Skeletal muscle cell (primary cell): ENCODE measurements at regions not wholly inside any gene's neighbourhood (a gene's known extent, or its start where the extent isn't known, plus 50 kb on each side); places are given as distances from the start of the nearest gene placed in this dataset.
"Not testable (repeated sequence)": the region's sequence is repeated elsewhere in the genome, so short reads cannot be mapped to it uniquely, and the experiment has no call there.

Experiments
- DNase-seq: peaks from one replicate; pipeline ENCODE4 v3.0.0-alpha.2; 2010; ENCODE audit warnings: low read depth
- H3K4me3 ChIP-seq: 2 replicates; pipeline ENCODE4 v1.5.1; 2011; ENCODE audit warnings: low read depth, mild to moderate bottlenecking, control low read depth, low read length, moderate library complexity

GRCh38 chr20:29687438-29687837 lies 1570.0 kb upstream of the DEFB115 start:
- DNase-seq: no peak
- H3K4me3 ChIP-seq: no peak overlapping the region

DNA sequence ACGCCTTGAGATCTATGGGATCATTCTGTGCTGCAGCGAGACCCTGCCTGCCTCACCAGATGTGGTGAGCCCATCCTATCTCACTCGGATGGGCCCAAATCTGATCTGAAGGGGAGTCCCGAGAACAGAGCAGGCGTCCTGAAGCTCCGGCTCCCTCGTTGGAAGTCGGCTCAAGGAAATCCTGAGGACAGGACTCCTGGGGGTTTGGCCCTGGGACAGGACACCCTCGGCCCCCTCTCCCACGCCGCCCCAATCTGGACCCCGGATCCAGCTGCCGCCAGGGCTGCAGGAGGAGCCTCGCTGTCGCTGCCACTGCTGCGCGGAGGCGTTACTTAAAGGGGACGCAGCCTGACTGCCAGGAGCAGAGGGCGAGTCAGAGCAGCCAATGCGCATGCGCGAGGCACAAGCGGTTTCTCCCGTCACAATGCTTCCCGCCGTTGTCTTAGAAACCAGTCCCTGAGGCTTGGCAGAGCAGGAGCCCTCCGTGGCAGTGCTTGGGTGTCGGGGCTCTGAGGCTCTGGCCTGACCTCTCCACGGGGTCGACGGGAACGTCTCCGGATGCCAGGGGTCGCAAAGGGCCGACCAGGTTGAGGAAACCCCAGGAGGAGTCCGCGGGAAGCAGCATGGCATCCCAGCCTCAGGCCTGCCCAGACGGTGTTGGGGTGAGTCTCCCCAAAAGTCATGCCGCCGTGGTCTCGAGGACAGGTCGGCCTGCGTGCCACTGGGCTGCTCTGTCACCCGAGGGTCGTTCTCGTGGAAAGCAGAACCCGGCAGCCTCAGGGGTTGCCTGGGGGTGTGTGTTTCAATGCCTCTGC lies 1567.8 kb upstream of the DEFB115 start:
- no peak overlapping the region for H3K4me3 ChIP-seq
- no peak for DNase-seq

- H3K4me3 ChIP-seq: no peak overlapping the region
- no peak for DNase-seq
Observed at GRCh38 chr20:29690274-29690673, 1567.2 kb upstream of the DEFB115 start.

DNA sequence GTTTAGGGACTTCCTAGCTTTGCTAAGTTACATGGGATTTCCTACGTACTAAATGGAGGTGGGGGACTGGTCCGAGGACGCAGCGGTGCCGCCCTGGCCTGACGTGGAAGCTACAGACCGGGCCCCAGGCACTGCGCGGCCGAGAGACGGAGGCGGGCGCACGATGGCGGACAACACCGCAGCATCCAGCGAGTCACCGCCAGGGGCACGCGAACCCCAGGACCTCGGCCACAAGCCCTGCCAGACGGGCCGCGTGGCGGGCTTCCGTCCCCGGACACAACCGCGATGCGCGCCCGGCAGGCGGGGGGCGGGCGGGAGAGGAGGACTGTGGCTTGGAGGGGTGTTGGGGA lies 1516.9 kb upstream of the DEFB115 start:
- H3K4me3 ChIP-seq: no peak overlapping the region
- no peak for DNase-seq

- no peak overlapping the region for H3K4me3 ChIP-seq
Observed at GRCh38 chr20:29740951-29741593, 1516.4 kb upstream of the DEFB115 start.

DNA sequence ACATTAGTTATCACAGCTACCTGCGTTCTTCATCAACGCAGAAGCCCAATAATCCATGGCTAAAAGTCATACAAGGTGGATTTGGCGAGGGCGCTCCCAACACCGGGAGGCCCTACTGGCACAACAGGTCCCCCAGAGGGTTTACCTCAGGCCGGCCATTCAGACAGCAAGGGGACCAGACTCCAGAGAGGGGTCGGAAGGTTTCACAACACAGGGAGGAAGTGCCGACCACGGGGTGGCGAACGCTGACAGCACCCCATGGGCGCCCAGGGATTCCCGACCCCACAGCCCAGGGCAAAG lies 1515.9 kb upstream of the DEFB115 start:
- no peak for DNase-seq
- H3K4me3 ChIP-seq: no peak overlapping the region

More at GRCh38 chr20:29740951-29741593, 1516.4 kb upstream of the DEFB115 start:
- no peak for DNase-seq

DNA sequence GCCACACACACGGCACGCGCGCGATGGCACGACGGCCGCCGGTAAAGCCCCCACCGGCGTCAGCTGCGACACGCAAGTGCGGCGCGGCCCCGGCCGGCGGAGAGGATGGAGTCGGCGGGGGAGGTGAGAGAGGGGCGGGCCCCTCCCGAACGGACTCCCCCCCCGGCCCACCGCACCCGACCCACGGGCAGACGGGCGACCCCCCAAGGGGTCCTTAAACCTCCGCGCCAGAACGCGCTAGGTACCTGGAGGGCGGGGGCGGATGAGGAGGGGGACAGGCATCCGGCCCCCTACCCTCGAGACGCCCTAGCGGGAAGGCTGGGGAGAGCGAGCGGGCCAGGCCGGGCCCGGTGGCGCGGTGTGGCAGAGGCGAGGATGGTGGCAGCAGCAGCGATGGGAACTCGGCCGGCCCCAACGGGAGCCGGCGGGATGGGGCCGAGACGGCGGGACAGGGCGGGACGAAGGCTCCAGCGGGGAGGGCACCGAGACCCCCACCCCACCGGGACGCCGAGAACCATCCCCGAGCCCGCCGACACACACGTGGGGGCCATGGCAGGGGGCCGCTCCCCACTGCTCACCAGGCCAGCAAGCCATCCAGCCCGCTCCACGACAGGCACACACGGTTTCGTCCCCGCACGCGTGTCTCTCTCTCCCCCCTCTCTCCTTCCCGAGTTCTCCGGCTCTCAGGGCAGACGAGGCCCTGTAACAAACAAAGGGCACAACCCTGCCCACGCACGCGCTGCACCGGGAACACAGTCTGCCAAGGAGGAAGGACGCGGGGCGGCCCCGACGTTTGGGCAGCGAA lies 1515.4 kb upstream of the DEFB115 start:
- DNase-seq: no peak
- no peak overlapping the region for H3K4me3 ChIP-seq

DNA sequence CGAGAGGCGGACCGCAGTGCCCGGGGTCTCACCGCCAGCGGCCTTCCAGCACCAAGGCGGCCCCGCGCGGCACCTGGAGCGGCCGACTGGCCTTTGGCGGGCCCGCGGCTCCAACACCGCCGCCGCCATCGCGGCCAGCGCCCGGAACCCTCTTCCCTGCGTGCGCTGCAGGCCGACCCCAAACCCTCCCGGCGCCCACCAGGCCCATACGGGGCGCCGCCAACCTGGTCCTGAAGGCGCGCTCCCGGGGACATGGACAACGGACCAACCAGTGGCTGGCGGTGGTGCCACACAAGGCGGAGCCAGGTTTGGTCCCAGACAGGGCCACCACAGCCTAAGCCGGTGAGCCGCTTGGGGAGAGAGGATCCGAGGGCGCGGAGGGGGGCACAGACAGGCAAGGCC lies 1514.8 kb upstream of the DEFB115 start:
- no peak for DNase-seq
- H3K4me3 ChIP-seq: no peak overlapping the region

DNA sequence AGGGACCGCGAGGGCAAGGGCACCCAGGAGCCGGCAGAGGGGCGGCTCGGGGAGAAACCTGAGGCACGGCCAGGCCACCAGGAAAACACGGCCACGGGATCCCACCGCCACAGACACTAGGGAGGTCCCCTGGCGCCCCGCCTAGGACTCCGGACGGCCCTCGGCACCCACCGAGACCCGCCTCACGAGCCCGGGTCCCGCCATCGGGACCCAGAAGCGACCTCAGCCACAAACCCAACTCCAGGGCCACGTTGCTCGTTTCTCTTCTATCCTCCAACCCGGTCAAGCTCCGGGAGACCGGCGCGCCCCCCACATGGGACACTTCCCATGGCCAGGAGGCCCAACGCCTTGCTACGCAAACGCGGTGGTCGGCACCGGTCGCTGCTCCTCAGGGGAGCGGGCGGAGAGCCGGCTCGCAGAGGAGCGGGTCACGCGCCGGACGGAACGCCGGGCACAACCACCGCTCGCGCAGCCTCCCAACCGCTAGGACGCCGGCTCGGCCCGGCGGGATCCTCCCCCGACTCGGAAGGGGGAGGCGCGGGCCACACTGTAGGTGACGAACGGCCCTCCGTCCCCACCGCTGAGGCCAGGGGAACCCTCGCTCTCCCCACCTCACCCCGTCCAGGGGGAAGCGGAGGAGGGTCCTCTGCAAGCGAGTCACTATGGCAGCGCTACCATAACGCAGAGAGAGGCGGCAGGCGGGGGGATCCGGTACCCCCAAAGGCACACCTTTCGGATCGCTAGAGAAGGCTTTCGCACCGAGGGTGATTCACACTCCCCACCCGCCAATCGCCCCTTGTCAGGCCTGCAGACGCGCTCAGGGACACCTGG lies 1514.1 kb upstream of the DEFB115 start:
- no peak overlapping the region for H3K4me3 ChIP-seq
- DNase-seq: no peak

DNA sequence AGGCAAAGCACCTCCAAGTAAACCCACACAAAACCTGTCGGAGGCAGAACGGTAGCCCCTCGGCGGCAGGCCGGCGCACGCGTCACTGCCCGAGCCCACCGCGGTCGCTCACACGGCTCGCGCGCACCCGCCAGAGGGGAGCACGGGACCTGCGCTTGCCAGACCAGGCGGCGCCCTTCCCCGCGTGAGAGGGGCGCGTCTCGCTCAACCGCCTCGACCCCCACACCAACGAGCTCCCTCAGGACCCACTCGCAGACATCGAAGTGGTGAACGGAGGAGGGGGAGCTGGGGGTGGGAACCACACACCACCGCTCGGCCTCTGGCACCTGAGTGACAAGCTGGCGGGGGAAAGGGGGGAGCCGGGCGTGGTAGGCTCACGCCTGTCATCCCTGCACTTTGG lies 1513.4 kb upstream of the DEFB115 start:
- DNase-seq: no peak
- no peak overlapping the region for H3K4me3 ChIP-seq

DNA sequence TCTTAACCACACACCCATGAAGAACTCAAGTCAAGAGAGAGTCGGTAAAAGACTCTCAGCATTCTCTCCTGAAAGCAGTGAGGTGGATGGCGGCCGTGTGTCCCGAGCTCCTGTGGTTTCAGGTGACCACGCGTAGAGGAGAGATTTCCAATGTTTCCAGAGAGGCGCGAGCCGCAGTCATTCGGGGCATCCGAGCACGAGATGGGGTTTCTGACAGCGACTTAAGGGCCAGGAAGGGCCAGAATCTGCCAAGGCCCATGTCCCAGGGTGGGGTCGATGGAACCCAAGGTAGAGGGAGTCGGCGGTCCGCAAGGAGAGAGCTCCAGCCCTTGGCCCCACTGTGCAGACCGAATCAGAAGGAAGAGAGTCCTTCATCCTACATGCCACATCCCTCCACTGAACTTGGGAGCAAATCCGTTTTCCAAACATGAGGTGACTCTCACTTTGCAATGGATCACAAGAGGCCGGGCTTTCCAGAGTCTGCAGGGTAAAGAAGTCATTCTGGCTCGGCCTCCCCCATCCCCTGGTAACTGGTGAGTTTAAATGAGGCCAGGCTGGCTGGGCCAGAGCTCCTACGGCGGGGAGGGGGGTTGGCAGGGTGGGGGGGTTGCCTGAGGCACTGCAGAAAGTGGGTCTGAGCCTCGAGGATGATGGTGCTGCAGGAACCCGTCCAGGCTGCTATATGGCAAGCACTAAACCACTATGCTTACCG lies 1511.8 kb upstream of the DEFB115 start:
- DNase-seq, H3K4me3 ChIP-seq: not testable (repeated sequence)

GRCh38 chr20:29750268-29750899 lies 1507.1 kb upstream of the DEFB115 start:
- no peak overlapping the region for H3K4me3 ChIP-seq
- no peak for DNase-seq

- not testable (repeated sequence) for H3K4me3 ChIP-seq, DNase-seq
Observed at GRCh38 chr20:29752644-29753425, 1504.6 kb upstream of the DEFB115 start.

DNA sequence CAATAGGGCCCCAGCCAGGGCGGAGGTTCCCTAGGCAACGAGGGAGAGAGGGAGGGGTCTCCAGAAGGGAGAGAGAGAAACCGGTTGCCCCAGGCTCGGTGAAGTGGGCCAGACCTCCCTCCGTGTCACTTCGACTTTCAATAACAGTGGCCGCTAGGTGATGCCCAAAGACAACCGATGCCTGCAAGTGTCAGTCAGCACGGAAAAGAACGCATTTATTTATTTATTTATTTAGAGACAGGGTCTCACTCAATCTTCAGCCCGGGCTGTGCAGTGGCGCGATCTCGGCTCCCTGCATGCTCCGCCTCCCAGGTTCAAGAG lies 1504.1 kb upstream of the DEFB115 start:
- DNase-seq, H3K4me3 ChIP-seq: not testable (repeated sequence)

DNA sequence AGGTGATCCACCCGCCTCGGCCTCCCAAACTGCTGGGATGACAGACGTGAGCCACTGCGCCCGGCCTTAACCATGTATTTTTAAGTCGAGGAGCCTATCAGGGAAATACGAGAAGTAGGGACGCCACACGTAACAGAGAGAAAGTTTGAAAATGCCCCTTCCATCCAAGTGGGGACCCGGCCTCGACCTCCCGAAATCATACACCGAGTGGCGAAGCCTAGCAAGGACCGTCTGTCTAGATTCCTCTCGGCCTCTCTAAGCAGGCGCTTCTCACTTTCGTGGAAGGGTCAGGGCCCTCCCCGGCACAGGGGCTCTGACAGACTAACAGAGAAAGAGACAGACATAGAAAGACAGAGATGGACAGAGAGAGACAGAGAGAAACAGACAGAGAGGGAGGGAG lies 1503.6 kb upstream of the DEFB115 start:
- not testable (repeated sequence) for H3K4me3 ChIP-seq, DNase-seq

DNA sequence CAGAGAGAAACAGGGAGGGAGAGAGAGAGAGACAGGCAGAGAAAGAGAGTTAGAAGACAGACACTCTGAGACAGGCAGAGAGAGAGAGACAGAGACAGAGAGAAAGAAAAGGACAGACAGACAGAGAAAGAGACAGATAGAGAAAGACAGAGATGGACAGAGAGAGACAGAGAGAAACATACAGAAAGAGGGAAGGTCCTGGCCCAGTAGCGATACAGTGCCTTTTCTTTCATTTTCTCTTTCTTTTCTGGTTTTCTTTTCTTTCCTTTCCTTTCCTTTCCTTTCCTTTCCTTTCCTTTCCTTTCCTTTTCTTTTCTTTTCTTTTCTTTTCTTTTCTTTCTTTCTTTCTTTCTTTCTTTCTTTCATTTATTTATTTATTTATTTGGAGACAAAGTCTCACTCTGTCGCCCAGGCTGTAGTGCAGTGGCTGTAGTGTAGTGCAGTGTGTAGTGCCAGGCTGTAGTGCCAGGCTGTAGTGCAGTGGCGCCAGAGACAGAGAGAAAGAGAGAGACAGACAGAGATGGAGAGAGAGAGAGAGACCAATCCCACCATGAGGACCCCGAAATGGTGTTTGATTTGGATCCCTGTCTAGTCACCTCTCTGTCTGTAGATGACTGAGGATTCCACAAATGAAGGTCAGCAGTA lies 1501.5 kb upstream of the DEFB115 start:
- not testable (repeated sequence) for DNase-seq, H3K4me3 ChIP-seq

GRCh38 chr20:29756664-29757063 lies 1500.8 kb upstream of the DEFB115 start:
- no peak for DNase-seq
- no peak overlapping the region for H3K4me3 ChIP-seq
